Limb (tissue), 2 donors: ENCODE measurements at regions not wholly inside any gene's neighbourhood (a gene's known extent, or its start where the extent isn't known, plus 50 kb on each side); places are given as distances from the start of the nearest gene placed in this dataset.

Experiments
- DNase-seq, 2 donors: peaks; one replicate each; pipeline ENCODE4 v3.0.0-alpha.2; 2016; ENCODE audit errors: extremely low spot score in 2 of 2

DNA sequence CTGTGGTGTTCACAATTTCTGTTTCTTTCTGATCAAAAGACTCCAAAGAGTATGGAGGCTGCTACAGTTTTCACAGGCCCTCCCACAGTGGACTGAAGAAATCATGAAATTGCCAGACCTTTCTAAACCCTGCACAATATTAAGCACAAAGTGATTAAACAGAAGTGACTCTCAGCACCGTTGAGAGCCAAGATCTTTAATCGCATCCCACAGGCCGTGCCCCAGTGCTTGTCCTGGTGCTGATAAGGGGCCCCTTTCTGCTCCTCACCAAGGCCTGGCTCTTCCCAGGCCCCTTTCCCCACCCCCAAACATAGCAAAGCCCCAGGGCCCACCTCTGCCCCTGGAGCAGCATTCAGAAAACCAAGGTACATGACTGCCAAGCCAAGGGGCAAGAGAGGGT is 57.4 kb upstream of the BMAL1 start:
- no peak for DNase-seq

DNA sequence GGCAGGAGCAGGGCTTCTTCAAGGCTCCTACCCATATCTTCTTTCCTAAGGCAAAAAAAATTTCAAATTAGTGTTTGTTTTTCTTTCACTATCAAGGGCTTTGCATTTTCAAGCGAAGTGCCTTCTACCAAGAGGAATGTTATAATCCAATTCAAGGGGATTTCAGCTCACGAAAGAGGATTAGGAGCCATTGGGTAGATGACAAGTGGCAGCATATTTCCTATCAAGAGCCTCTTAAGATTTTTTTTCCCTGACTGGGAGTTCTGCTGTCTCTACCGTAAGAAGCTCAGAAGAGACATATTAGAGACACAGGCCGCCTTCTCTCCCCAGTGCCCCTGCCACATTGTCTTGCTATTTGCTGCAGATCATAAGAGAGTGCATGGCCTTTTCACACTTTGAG is 55.9 kb upstream of the BMAL1 start:
- DNase-seq = no peak

DNA sequence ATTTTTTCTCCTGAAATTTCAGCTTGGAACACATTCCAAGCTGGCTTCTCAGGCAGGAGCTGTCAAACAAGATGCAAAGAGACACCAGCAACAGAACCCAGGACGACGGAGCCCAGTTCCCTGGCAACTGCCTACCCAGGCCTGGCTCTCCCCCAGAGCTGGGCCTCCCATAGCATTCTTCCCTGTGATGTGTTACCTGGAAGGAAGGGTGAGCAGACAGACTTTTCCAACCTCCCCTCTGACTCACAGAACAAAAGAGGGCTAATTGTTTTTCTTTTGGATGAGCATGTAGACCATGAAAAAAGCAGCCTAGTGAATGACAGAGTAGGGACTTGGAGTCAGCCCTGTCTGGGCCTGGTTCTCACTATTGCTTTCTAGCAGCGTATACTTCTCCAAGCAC is 55.3 kb upstream of the BMAL1 start:
- no peak for DNase-seq

DNA sequence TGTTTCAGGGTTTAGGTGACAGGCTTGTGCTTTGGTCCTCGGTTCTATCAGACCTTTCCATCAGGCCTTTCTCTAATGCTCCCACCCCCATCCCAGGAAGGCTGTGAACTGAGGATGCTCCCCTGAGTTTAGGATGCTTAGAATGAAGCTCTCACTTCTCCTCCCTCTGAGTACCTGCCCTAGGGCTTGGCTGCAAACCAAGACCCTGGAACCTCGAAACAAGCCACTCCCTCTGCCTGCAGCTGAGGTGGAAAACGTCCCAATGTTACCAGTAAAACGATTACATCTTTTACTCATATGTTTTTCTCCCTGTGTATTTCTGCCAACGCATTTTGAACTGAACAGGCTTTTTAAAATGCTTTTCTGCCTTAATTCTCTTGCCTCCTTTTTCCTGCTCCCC is 54.5 kb upstream of the BMAL1 start:
- DNase-seq = no peak

DNA sequence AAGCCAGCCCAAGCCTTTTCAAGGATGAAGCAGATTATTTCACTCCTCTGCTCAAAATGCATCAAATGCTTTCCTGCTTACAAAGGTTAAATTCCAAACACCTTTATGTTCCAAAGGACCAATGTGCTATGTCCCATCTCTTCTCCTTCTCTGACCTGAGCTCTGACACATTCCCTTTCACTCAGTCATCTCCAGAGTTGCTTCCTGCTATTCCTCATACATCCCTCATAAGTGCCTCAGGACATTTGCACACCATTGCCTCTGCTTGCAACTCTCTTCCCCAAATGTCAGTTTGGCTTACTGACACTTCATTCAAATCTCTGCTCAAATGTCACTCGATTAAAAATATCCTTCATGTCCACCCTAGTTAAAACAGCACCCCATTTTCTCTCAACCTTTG is 53.3 kb upstream of the BMAL1 start:
- no peak for DNase-seq

DNA sequence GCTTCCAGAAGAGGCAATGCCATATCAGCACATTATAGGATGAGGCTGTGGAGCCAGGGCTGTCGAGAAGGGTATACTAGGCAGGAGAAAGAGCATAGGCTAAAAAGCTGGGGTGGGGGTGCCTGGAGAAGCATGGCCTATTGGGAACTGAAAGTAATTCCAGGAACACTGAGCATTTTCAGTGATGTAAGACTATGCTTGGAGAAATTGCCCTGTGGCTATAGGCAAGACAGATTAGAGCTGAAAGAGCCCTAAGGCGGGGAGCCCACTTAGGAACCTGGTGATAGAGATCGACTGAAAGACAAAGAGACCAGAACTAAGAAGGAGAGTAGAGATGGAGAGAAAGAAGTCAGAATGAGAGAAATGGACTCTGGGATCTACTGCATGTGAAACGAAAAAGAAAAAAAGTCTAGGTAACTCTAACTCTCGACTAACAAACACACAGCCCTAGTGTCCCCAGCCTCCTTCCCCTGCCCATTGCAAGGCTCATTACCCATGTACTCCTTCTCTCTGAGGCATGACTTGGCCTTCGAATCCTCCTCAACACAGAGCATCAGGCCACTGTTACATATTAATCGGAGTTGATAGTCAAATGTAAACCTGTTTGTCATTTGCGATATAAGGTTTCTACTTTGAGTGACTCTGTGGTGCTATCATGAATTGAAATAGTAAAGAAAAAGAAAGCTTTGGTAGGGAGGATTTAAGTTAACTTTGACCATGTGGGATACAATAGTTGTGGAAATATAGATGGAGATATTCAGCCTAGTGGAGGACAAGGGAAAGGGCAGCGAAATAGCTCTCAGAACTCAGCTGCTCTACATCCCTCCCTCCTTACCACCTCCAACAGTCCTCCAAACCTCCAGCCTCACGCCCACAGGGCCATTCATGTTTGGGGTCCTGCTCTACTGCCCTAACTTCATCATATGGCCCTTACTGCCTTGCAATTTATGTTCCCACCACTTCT is 52.3 kb upstream of the BMAL1 start:
- DNase-seq = no peak

DNA sequence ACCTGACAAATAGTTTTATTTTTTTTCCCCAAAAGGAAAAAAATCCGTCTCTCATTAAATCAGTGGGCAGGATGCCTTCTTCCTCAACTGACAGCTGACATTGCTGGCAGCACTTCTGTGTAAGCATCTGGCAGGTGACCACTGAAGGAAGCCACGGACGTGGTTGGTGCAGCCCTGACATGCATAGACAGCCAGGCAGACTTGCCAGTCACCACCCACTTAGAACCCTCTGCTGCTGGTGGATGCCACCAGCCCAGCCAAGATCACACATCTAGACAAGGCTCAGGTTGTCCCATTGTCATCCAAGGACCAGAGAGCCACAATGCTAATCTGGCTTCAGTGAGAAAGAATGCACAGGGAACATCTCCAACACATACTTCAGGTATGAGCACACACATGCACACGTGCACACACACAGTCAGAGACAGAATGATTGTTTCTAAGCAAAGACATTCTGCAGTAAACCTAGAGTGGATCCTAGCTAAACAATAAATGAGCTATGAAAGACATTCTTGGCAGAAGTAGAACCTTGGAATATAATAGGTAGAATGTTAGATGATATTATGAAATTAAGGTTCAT is 49.8 kb upstream of the BMAL1 start:
- no peak for DNase-seq
